Activated CD8-positive, alpha-beta memory T cell treated with anti-CD3 and anti-CD28 coated beads for 48 hours (primary cell): ENCODE measurements at regions not wholly inside any gene's neighbourhood (a gene's known extent, or its start where the extent isn't known, plus 50 kb on each side); places are given as distances from the start of the nearest gene placed in this dataset.

Experiments
- DNase-seq, 3 experiments: peaks; one replicate each; pipeline ENCODE4 v3.0.0-alpha.2; 2020; ENCODE audit warnings: low read depth in 2 of 3, low spot score in 2 of 3

GRCh38 chr4:43243433-43244116 lies 351.1 kb downstream of the GRXCR1 start:
- DNase-seq: no peak

GRCh38 chr4:43244688-43245382 lies 352.3 kb downstream of the GRXCR1 start:
- no peak for DNase-seq

- no peak for DNase-seq
Observed at GRCh38 chr4:43251841-43252240, 359.3 kb downstream of the GRXCR1 start.

- DNase-seq: no peak
Observed at GRCh38 chr4:43253541-43253940, 361.0 kb downstream of the GRXCR1 start.

GRCh38 chr4:43264730-43265129 lies 372.2 kb downstream of the GRXCR1 start:
- no peak for DNase-seq

DNA sequence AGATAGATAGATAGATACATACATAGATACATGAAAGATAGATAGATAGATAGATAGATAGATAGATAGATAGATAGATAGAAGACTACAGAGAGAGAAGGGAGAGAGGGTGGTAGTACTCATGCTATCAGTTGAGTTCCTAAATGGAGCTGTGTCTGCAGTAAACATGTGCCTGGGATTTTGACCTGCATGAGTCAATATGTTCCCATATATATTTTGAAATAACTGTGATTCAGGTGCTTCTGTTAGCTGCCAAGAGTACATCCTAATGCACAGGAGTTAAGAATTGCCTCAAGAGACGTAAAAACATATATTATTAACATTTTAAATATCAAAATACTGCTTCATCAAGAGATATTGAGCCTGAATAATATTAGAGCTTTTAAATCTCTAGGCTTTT lies 379.4 kb downstream of the GRXCR1 start:
- no peak for DNase-seq

GRCh38 chr4:43274376-43274775 lies 381.9 kb downstream of the GRXCR1 start:
- DNase-seq: no peak

GRCh38 chr4:43275779-43276178 lies 383.3 kb downstream of the GRXCR1 start:
- no peak for DNase-seq

GRCh38 chr4:43276321-43276720 lies 383.8 kb downstream of the GRXCR1 start:
- DNase-seq: no peak

GRCh38 chr4:43277003-43277402 lies 384.5 kb downstream of the GRXCR1 start:
- DNase-seq: no peak

DNA sequence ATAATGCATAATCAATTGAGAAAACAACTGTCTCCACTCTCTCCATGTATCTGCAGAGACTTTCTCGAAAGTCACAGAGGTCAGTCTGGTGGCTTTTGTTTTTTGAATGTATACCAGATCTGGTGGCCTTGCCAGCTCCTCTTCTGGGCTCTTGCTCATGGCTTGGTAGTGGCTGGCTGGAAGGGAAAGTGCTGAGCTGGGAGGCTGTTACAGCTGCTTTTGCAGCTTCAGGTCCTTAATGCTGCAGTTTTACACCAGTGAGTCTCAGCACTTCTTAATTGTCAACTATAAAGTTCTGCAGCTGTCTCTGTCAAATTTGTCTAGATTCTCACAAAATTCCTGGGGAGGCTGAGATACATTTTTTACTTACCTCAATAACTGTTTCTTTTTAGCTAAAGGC lies 390.0 kb downstream of the GRXCR1 start:
- DNase-seq: no peak

- no peak for DNase-seq
Observed at GRCh38 chr4:43286137-43286536, 393.6 kb downstream of the GRXCR1 start.

DNA sequence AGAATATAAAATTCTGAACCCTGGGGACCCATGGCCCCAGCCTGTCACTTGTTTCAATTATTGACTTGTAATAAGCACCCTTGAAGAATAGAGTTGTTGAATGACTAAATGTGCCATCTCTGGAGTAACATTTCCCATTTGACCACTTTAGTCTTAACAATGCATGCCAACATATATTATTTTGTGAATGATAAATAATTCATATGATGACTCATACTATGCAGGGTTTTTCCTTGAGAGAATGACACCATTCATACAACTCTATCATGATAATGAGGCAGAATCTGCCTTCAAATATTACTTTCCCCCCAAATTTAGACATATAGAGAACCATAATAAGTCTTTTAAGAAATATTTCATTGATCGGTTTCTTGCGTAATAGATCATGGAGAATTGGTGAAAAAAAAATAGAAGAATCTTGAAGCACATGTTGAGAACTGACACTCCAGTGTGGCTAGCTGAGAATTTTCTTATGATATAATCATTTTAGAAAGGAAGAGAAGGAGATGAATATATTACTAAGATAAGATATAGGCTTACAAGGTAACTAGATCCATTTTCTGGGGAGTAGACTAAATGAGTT lies 404.5 kb downstream of the GRXCR1 start:
- DNase-seq: no peak

DNA sequence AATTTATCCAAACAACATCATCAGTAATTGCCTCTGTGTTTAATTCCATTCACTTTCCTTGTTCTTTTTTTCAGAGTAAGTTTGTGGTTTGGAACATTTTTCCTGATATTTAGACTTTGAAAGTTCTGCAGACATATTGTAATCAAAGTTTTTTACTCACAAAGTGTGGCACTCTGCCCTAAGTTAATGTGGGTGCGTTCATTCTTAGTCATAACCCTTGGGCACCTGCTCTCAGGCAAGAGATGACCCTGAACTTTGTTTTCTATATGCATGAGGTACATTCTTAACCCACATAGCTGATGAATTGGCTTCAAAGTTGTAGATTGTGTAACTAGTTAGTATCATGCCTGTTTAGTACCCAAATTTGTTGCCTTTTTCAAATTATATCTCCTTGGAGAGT lies 424.3 kb downstream of the GRXCR1 start:
- DNase-seq: no peak

GRCh38 chr4:43325220-43325967 lies 432.9 kb downstream of the GRXCR1 start:
- DNase-seq: no peak

DNA sequence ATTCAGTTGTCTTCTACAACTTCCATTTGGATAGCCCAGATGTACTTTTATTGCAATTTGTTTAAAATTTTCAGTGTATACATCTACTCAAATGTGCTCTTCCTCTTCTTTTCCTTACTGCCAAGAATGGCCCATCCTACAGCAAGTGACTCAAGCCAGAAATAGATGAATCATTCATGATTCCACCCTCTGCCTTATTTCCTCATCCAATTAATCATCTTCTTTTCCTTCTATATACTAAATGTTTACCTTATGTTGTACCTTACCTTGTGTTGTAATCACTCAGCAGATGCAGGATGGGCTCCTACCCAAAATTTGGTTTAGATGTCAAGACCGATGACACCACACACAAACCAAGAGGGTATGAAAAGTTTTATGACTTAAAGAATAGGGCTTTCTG lies 437.8 kb downstream of the GRXCR1 start:
- DNase-seq: no peak

GRCh38 chr4:43331226-43332051 lies 438.9 kb downstream of the GRXCR1 start:
- DNase-seq: no peak

- no peak for DNase-seq
Observed at GRCh38 chr4:43332052-43332425, 439.5 kb downstream of the GRXCR1 start.

GRCh38 chr4:43337707-43338106 lies 445.2 kb downstream of the GRXCR1 start:
- DNase-seq: no peak

DNA sequence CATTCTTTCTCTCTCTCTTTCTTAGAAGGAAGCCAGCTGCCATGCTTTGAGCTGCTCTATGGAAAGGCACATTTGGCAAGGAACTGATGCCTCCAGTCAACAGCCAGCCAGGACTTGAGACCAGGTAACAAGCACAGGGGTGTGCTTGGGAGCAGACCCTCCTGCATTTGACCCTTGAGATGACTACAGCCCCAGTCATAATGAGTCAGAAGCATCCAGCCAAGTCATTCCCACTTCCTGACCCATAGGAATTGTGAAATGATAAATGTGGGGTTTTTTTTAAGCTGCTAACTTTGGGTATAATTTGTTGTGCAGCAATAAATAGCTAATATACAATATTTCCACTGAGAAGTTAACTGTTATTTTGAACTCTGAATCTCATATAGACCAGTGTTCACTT lies 446.9 kb downstream of the GRXCR1 start:
- DNase-seq: no peak

DNA sequence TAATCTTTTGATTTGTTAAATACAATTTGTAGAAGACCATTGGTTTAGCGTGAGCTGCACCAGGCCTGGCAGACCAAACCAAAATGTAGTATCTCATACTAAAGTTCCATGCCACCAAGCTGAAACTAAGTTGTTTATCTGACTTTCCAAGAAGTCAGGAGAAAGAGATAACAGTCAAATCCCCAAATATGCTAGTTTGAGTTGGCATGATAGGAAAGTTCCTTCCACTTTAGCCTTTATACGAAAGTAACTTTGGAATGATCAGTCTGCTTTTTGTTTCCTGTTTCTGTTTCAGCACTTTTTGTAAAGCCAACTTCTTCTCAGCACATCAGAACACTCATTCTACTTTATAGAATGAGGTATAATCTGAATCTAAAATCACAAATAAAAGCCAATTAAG lies 449.2 kb downstream of the GRXCR1 start:
- DNase-seq: no peak
